Aorta (tissue), 5 donors: ENCODE measurements at regions not wholly inside any gene's neighbourhood (a gene's known extent, or its start where the extent isn't known, plus 50 kb on each side); places are given as distances from the start of the nearest gene placed in this dataset.

Experiments used
- ATAC-seq: fragments of 200-7000 bp; cut with Tn5 transposase; one replicate; pipeline ENCODE4 v1.9.1; 2022; ENCODE audit warnings: moderate library complexity; ENCODE audit not compliant: low FRiP score
- DNase-seq, 2 donors: peaks; one replicate each; pipeline ENCODE4 v3.0.0-alpha.2; 2020
- H3K27ac ChIP-seq, 2 donors: one replicate each; pipeline ENCODE4 v1.5.1; 2013; ENCODE audit warnings: low read length in 2 of 2, mild to moderate bottlenecking in 2 of 2, moderate library complexity in 2 of 2, control low read depth in 1 of 2, inconsistent platforms in 1 of 2, low read depth in 1 of 2
- H3K27me3 ChIP-seq, 2 donors: one replicate each; pipeline ENCODE4 v1.6.1; 2013; ENCODE audit warnings: control low read depth in 1 of 2, low read length in 1 of 2, mild to moderate bottlenecking in 1 of 2, moderate library complexity in 1 of 2; ENCODE audit not compliant: insufficient read depth in 2 of 2, control insufficient read depth in 1 of 2
- H3K36me3 ChIP-seq, 2 donors: one replicate each; pipeline ENCODE4 v1.6.1; 2013; ENCODE audit warnings: control low read depth in 1 of 2, low read length in 1 of 2, mild to moderate bottlenecking in 1 of 2; ENCODE audit not compliant: insufficient read depth in 2 of 2, control insufficient read depth in 1 of 2
- H3K4me1 ChIP-seq, 2 donors: one replicate each; pipeline ENCODE4 v1.6.1; 2013; ENCODE audit warnings: low read length in 2 of 2, control low read depth in 1 of 2, mild to moderate bottlenecking in 1 of 2, moderate library complexity in 1 of 2; ENCODE audit not compliant: insufficient read depth in 2 of 2, control insufficient read depth in 1 of 2
- H3K4me3 ChIP-seq, 2 donors: one replicate each; pipeline ENCODE4 v1.5.1; 2013; ENCODE audit warnings: low read length in 2 of 2, control low read depth in 1 of 2, mild to moderate bottlenecking in 1 of 2
- H3K9me3 ChIP-seq: one replicate; pipeline ENCODE4 v1.6.1; 2013; ENCODE audit warnings: mild to moderate bottlenecking, low read length; ENCODE audit not compliant: control insufficient read depth
- WGBS, 2 donors: extraction: QIAGEN DNeasy Blood & Tissue Kit; methylation state at CpG; one replicate each; pipeline ENCODE4 v1.1.7; 2013; 5-methylcytosine and 5-hydroxymethylcytosine counted together
- intact Hi-C, 2 donors: fragments of 100-400 bp; cut with DNase I; formaldehyde crosslinking; loops; one replicate each; pipeline versions ENCODE4 v1.14.2 to v1.15.0; 2022
- donor health status: healthy with polysubstance abuse.
- donor health status: Bipolar disorder and iron deficiency.
- donor health status: DM: no; HTN: no; CAD: no.
- donor health status: DM: no; HTN: no; CAD: no.
- donor health status: DM: yes; HTN: yes; CAD: no.

GRCh38 chr9:80175286-80176150, 603.8 kb downstream of the TLE4 start:
- ATAC-seq (no peak), DNase-seq (no peak)
- intact Hi-C loops: loop anchor here in 1 of 2 donors (10.0 kb wide), 1 partner anchor 701 kb away; no protein-coding TSS in a partner anchor
- H3K9me3 ChIP-seq: peaks cover 6% of the 10 kb centered on the region
- WGBS, 2 donors: 2% methylated on average over 1 of the region's 1 CpG
- H3K4me1 ChIP-seq: no peaks in the 10 kb centered on the region
- no peak overlapping the region for H3K27ac ChIP-seq
- no peaks in the 10 kb centered on the region for H3K36me3 ChIP-seq
- no peaks in the 10 kb centered on the region for H3K27me3 ChIP-seq
- H3K4me3 ChIP-seq: no peak overlapping the region

- Histone ChIP-seq H3K27me3 (no peaks in the 10 kb centered on the region), H3K36me3 (no peaks in the 10 kb centered on the region), H3K4me3 (no peak overlapping the region), H3K4me1 (no peaks in the 10 kb centered on the region), H3K9me3 (no peaks in the 10 kb centered on the region), H3K27ac (no peak overlapping the region)
- WGBS, 2 donors: 94% methylated on average over 4 of the region's 4 CpGs
- intact Hi-C loops: no loop called here
- ATAC-seq: no peak
- no peak for DNase-seq
These were observed 592.1 kb downstream of the TLE4 start for GRCh38 chr9:80163889-80164288.

GRCh38 chr9:80158554-80159170, 586.9 kb downstream of the TLE4 start:
- no peak overlapping the region for H3K4me3 ChIP-seq
- intact Hi-C loops: no loop called here
- no peaks in the 10 kb centered on the region for H3K36me3 ChIP-seq
- H3K27ac ChIP-seq: no peak overlapping the region
- H3K27me3 ChIP-seq: no peaks in the 10 kb centered on the region
- peaks cover 0 to 3% of the 10 kb centered on the region in 2 donors for H3K4me1 ChIP-seq
- DNase-seq (no peak), ATAC-seq (no peak)
- WGBS, 2 donors: 62 to 63% methylated on average over 4 of the region's 4 CpGs
- H3K9me3 ChIP-seq: peaks cover under 1% of the 10 kb centered on the region

- no peaks in the 10 kb centered on the region for H3K36me3 ChIP-seq
- no peak overlapping the region for H3K4me3 ChIP-seq
- H3K27me3 ChIP-seq: no peaks in the 10 kb centered on the region
- no peak overlapping the region for H3K27ac ChIP-seq
- DNase-seq: no peak
- H3K4me1 ChIP-seq: peaks cover 0 to 3% of the 10 kb centered on the region in 2 donors
- no peak for ATAC-seq
- intact Hi-C loops: no loop called here
- 14 to 19% methylated on average over 4 of the region's 4 CpGs for WGBS, 2 donors
- peaks cover 1% of the 10 kb centered on the region for H3K9me3 ChIP-seq
These were observed 586.4 kb downstream of the TLE4 start for GRCh38 chr9:80158131-80158530.

GRCh38 chr9:80157561-80157983, 585.8 kb downstream of the TLE4 start:
- Histone ChIP-seq H3K27ac (no peak overlapping the region), H3K27me3 (no peaks in the 10 kb centered on the region), H3K36me3 (no peaks in the 10 kb centered on the region), H3K4me1 (peaks cover 0 to 3% of the 10 kb centered on the region in 2 donors), H3K4me3 (no peak overlapping the region), H3K9me3 (peaks cover 1% of the 10 kb centered on the region)
- WGBS, 2 donors: 3 to 5% methylated on average over 4 of the region's 4 CpGs
- ATAC-seq (no peak), DNase-seq (no peak)
- intact Hi-C loops: no loop called here

- H3K4me3 ChIP-seq: no peak overlapping the region
- H3K4me1 ChIP-seq: peaks cover 0 to 3% of the 10 kb centered on the region in 2 donors
- H3K9me3 ChIP-seq: peaks cover 1% of the 10 kb centered on the region
- H3K36me3 ChIP-seq: no peaks in the 10 kb centered on the region
- no peak overlapping the region for H3K27ac ChIP-seq
- no peak for ATAC-seq
- no peaks in the 10 kb centered on the region for H3K27me3 ChIP-seq
- WGBS, 2 donors: 87% methylated on average over 2 of the region's 2 CpGs
- no peak for DNase-seq
- intact Hi-C loops: no loop called here
These were observed 585.1 kb downstream of the TLE4 start for GRCh38 chr9:80156756-80157472.

GRCh38 chr9:80156262-80156661, 584.5 kb downstream of the TLE4 start:
- Histone ChIP-seq H3K4me1 (peaks cover 0 to 3% of the 10 kb centered on the region in 2 donors), H3K9me3 (peaks cover 1% of the 10 kb centered on the region), H3K27ac (no peak overlapping the region), H3K36me3 (no peaks in the 10 kb centered on the region), H3K27me3 (no peaks in the 10 kb centered on the region), H3K4me3 (no peak overlapping the region)
- 63 to 67% methylated on average over 2 of the region's 2 CpGs for WGBS, 2 donors
- no peak for DNase-seq
- no peak for ATAC-seq
- intact Hi-C loops: no loop called here

- Histone ChIP-seq H3K27me3 (no peaks in the 10 kb centered on the region), H3K4me1 (peaks cover 0 to 2% of the 10 kb centered on the region in 2 donors), H3K9me3 (peaks cover 2% of the 10 kb centered on the region), H3K36me3 (no peaks in the 10 kb centered on the region), H3K4me3 (no peak overlapping the region), H3K27ac (no peak overlapping the region)
- no peak for ATAC-seq
- WGBS, 2 donors: 56 to 72% methylated on average over 3 of the region's 3 CpGs
- intact Hi-C loops: no loop called here
- no peak for DNase-seq
These were observed 576.1 kb downstream of the TLE4 start for GRCh38 chr9:80147866-80148265.
